ENCODE measurements at regions not wholly inside any gene's neighbourhood (a gene's known extent, or its start where the extent isn't known, plus 50 kb on each side); places are given as distances from the start of the nearest gene placed in this dataset.

GRCh38 chr4:26071688-26072087 lies 157.7 kb downstream of the SMIM20 start:
- no peak for DNase-seq (ENCODE audit: low read depth in 2 of 2)

GRCh38 chr4:26073886-26074560 lies 160.0 kb downstream of the SMIM20 start:
- DNase-seq (ENCODE audit: low read depth in 2 of 2) = no peak

DNA sequence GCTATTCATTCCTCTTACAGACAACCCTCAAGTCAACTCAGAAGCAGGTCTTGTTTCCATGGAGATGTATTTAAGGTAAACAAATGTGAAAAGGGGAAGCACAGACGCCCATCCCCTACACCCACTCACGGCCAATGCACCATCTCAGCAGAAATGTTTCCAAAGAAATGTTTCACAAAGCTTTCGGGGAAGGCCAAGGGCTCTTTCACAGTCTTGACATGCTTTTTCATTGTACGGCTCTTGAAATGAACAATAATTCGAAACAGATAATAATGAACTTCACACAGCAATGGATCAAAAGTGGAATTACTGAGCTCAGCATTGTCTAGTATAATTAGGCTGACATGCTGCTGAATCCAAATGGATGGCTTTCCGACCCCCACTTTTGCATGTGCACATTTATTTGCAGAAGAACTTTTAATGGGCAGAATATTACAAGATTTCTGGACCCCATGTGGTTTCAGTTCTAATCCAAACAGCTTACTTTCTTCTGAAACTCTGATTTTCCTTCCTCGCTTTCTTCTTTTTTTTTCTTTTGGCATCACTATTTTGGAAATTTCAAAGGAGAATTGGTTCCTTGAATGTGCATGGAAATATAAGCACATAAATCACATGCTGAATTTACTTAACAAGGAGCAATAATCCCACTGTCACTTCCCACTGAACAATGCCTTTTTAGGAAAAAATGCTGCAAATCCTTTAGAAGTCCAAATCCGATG lies 160.9 kb downstream of the SMIM20 start:
- DNase-seq (ENCODE audit: low read depth in 2 of 2) = peak; percentile 53 to 56

GRCh38 chr4:26075583-26075982 lies 161.6 kb downstream of the SMIM20 start:
- no peak for DNase-seq (ENCODE audit: low read depth in 2 of 2)

DNA sequence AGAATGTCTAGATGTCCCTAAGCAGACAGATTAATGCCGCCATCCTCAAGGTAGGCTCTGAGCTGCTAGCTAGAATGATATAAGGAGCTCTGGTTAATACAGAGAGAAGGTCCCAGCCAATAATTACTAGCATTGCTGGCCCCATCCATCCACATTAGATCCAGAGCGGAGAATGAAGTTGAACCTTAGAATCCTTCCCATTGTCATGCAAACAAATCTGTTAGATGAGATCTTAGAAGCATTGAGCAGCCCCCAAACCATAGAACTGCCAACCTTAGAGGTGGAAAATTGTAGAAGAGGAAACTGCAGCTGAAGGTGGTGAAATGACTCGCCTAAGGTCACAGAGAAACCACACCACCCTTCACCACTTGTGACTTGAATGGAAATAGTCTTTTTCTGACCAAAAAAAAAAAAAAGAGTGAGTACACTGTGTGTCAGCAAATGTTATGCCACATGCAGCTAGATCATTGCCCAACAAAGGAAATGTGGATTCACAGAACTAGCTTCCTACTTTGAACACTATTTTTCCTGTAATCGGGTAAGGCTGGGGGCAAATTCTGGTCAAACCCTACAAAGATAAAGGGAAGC lies 162.1 kb downstream of the SMIM20 start:
- DNase-seq (ENCODE audit: low read depth in 2 of 2) = no peak

DNA sequence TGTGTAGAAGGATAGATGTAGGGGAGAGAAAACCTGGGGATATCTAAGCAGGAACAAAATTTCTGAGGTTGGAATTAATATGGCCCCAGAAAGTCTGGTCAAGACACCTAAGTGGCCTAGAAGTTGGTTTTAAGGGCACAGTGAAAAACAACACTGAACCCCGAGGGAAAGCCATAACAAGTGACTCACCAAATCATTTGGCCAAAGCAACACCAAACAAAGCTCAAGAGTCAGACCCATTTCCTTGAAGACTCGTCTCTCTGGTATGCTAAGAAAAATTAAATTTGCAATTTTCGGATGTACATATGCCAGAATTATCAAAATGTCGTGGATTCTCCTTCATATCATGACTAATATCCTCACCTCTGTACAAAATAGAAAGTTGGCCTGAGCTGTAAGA lies 162.9 kb downstream of the SMIM20 start:
- no peak for DNase-seq (ENCODE audit: low read depth in 2 of 2)

DNA sequence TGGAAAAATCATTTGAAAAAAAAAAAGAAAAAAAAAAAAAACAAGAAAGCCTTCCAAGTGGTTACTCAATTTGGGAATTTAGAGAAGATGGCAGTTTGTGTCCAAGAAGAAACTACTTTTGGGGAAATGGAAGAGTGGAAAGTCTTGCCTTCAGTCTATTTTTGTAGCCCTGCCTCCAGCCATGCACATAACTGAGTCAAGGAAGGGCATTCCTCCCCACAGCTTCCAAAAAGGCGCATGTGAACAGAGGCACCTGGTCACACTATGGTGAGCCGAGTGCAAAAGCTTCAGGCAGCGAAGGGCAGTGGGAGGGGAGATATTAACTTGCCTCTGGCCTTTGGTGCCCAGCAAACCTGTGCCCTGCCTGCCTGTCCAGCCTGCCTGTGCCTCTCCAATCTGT lies 163.7 kb downstream of the SMIM20 start:
- no peak for DNase-seq (ENCODE audit: low read depth in 2 of 2)

DNA sequence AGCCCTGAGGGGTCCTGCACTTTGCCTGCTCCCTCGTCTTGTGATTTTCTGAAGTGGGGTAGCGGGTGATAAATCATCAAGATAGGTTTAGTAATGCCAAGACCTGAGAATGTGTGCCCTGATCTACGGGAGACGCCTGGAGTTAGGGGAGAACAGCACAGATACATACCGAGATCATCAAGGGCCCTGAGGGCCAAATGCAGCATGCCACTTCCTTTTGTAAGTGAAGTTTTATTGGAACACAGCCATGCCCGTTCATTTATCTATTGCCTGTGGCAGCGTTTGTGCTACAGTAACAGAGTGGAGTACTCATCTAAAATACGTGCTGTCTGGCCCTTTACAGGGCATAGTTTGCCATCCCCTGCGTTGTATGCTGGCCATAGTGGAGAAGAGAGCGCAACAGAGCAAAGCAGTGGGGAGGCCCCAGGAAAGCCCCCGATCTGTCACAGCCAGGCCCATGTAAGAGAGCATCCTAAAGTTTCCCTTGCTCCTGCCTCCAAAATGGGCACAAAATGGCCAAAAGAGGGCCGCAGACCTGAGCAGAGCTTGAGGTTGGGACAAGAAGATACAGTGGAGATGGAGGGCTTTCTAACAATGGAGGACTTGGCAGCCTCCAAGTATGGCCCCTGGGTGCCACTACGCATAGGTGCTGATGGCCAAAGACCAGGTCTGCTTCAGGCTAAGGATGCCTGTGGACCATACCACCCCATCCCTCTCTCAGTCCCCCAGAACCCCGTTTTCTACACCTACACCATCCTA lies 167.0 kb downstream of the SMIM20 start:
- DNase-seq (ENCODE audit: low read depth in 2 of 2) = no peak

DNA sequence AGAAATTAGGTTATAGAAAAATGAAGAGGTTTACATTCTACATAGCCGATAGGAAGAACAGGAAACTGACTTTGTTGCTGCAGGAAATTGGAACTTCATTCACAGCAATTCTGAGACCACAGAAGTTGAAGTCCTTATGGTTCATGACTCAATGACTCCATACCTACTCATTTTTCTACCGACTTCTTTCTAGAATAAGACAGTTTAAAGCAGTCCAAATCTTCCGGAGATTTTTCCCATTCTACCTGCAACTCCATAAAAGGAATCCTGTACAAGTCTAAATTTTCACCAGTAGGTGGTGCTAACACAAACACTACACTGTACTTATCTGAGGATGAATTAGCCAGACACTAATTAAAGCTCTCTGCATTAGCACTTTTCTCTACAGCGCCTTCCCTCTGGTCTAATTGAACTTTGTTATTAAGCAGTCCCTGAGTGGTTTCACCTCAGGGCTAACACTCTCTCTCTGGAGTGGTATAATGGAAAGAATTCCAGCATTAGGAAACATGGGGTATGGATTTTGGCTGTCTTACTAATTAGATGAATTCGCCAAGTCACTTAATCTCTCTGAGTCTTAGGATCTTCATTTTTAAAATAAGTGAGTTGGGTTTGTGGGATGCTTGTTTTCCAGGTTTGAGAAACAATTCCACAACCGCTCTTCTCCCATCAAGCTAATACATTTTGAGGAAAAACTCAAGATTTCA lies 167.9 kb downstream of the SMIM20 start:
- no peak for DNase-seq (ENCODE audit: low read depth in 2 of 2)

DNA sequence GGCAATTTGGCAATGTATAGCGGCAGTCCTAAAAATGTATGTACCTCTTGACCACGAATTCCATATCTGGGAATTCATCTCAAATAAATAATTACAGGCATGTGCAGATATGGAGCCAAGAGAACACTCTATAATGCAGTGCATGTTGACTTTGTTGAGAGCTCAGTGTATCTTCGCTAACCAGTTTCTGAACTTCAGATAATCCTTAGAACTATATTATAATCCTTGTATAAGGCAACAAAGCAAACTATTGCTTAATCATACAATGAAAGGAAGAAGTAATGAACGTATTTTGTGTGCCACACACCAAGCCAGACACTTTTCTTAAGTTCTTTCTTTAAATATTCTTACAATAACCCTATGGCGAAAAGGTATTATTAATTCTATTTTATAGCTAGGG lies 168.5 kb downstream of the SMIM20 start:
- DNase-seq (ENCODE audit: low read depth in 2 of 2) = no peak

DNA sequence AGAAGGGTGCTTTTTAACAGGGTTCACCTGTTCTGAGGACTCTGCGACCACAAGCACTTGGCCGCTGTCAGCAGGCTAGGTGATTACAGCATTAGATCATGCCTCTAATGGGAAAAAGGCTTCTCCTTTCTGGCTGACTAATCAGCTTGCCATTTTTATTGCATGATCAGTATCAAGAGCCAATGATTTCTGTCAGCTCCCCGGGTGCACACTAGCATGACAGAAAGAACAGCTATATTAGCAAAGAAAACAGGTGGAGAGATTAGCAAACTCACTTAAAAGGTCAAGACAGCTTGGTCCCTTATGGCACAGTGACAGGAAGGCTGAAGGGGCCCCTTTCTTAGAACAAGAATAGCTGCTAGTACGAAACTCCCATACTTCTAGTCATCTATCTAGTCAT lies 170.0 kb downstream of the SMIM20 start:
- no peak for DNase-seq (ENCODE audit: low read depth in 2 of 2)

- DNase-seq (ENCODE audit: low read depth in 2 of 2) = no peak
Observed at GRCh38 chr4:26084414-26084813, 170.4 kb downstream of the SMIM20 start.

DNA sequence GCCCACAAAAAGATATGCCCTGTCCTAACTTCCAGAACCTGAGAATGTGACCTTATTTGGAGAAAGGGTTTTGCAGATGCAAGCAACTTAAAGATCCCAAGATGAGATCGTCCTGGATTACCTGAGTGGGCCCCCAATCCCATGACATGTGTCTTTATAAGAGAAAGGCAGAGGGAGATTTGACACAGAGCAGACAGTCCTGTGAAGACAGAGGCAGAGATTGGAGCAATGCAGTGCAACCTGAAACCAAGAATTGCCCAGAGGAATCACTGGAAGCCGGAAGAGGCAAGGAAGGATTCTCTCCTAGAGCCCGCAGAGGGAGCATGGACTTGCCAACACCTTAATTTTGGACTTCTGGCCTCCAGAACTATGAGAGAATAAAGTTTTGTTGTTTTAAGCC lies 171.5 kb downstream of the SMIM20 start:
- no peak for DNase-seq (ENCODE audit: low read depth in 2 of 2)

DNA sequence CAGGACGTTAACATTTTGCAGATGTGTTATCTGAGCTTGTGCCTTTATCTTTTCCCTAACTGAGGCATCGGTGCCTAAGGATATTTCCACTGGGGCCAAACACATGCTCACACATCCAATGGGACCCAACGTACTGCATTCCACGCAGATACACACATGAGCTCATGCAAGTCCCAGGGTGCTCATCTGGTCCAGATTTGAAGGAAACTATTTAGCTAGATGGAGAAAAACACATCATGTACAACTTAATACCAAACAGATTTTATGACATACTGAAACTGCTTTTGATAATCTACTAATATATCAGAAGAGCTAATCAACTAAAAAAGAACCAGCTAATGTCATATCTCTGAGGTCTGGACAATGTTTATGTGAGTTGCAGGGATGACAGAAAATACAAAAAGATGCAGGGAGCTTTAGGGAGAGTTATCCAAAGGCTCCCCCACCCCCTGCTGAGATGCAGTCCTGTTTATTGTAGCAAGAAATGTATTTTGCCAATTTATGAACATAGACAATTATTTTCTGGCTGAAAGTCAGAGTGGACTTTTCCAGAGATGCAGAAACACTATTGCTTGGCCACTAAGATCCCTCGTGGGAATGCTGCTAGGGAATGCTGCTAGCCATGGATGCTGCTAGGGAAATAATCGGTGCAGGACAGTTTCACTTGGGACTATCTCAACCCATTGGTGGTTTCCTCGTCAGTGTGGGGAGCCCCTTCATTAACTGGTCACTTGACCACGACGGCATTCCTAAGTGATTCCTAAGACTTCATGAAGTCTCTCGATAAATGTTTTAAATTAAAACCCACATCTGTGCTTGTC lies 172.8 kb downstream of the SMIM20 start:
- DNase-seq (ENCODE audit: low read depth in 2 of 2) = no peak

GRCh38 chr4:26088433-26088928 lies 174.5 kb downstream of the SMIM20 start:
- DNase-seq (ENCODE audit: low read depth in 2 of 2) = no peak

DNA sequence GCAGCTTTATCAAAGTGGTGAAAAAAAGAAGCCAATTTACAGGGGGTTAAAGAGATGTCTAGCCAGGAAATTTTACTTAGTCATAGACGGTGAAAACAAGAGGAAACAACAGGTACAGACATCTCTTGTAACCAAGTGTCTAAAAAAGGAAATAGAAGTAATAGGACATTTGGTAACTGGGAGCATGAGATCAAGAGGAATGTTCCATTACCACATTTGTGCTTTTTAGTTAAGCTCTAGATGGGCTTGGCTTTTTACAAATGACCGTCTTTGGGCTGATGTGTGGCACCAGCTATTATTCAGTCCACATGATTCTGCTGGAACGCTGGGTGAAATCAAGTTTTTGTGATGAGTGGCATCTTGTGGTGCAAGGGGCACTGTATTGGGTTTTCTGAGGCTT lies 179.5 kb downstream of the SMIM20 start:
- DNase-seq (ENCODE audit: low read depth in 2 of 2) = no peak

GRCh38 chr4:26094076-26094475 lies 180.1 kb downstream of the SMIM20 start:
- no peak for DNase-seq (ENCODE audit: low read depth in 2 of 2)

DNA sequence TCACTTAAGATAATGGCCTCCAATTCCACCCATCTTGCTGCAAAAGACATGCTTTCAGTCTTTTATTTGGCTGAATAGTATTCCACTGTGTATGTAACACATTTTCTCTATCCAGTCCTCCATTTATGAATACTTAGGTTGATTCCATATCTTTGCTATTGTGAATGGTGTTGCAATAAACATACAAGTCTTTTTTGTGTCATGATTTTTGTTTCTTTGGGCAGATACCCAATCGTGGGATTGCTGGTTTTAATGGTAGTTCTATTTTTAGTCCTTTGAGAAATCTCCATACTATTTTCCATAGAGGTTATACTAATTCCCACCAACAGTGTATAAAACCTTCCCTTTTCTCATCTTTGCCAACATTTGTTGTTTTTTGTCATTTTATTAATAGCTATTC lies 180.9 kb downstream of the SMIM20 start:
- no peak for DNase-seq (ENCODE audit: low read depth in 2 of 2)

- no peak for DNase-seq (ENCODE audit: low read depth in 2 of 2)
Observed at GRCh38 chr4:26099967-26100366, 185.9 kb downstream of the SMIM20 start.

DNA sequence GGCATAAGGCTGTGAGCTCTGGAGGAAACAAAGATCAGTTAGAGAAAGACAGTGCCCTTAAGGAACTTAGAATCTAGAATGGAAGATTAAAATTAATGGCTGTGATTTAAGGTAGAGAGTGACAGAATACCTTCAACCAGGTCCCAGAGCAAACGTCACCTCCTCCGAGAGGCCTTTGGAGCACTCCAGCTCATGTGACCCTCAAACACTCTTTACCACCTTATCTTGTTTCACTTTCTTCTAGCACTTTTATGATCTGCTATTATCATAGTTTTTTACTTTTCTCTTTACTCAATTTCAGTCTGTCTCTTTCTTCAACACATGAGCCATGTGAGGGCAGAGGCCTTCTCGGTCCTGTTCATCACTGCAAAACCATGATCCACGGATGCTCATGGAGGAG lies 187.0 kb downstream of the SMIM20 start:
- no peak for DNase-seq (ENCODE audit: low read depth in 2 of 2)
